Endothelial cell of umbilical vein (primary cell): ENCODE measurements at regions not wholly inside any gene's neighbourhood (a gene's known extent, or its start where the extent isn't known, plus 50 kb on each side); places are given as distances from the start of the nearest gene placed in this dataset.

Experiments used
- BruUV-seq: library from RNA; stranded (reverse); fragments of 400-500 nt; replicated peaks from 2 replicates; lab custom pipeline; 2021; lab: Mats Ljungman, UMichigan
- CTCF ChIA-PET: fragments of 300-600, 350-600 bp; sonication (Branson Sonifier 250); formaldehyde crosslinking; loops from one replicate; lab custom pipeline; 2021; ENCODE audit warnings: antibody characterized with exemption, inconsistent platforms; lab: Charles Lee
- POLR2A ChIA-PET: fragments of 300-600, 350-600 bp; sonication (Branson Sonifier 250); formaldehyde crosslinking; loops from one replicate; lab custom pipeline; 2021; ENCODE audit warnings: antibody characterized with exemption, inconsistent platforms; lab: Charles Lee
- DNase-seq: peaks from one replicate; pipeline ENCODE4 v3.0.0-alpha.2; 2011; ENCODE audit warnings: low read depth, low spot score
- FAIRE-seq: peaks from 2 replicates; lab custom pipeline; 2011; peaks lifted over from hg19 to GRCh38; lab: Jason Lieb, UNC
- H2AFZ ChIP-seq: 2 replicates; pipeline ENCODE4 v1.6.0; 2012; ENCODE audit warnings: low read depth, low read length, control low read depth, inconsistent platforms
- H3K27ac ChIP-seq: 2 replicates; pipeline ENCODE4 v1.5.1; 2011; ENCODE audit warnings: low read depth, mild to moderate bottlenecking, control low read depth, low read length, moderate library complexity; ENCODE audit not compliant: insufficient read depth
- H3K27me3 ChIP-seq, 2 experiments: 2 replicates each; pipeline versions ENCODE4 v1.6.0 to v1.6.1; 2011; ENCODE audit warnings: low read length in 2 of 2, mixed read lengths in 1 of 2; ENCODE audit not compliant: control insufficient read depth in 2 of 2, insufficient read depth in 2 of 2
- H3K36me3 ChIP-seq, 2 experiments: 2 replicates in 1 of 2; 3 replicates in 1 of 2; pipeline ENCODE4 v1.5.1; 2011; ENCODE audit warnings: low read length in 2 of 2, mild to moderate bottlenecking in 1 of 2, moderate library complexity in 1 of 2; ENCODE audit not compliant: control insufficient read depth in 2 of 2, insufficient read depth in 2 of 2; ENCODE audit errors: extremely low read depth in 1 of 2
- H3K4me1 ChIP-seq: 3 replicates; pipeline ENCODE4 v1.5.1; 2011; ENCODE audit warnings: mild to moderate bottlenecking, low read length; ENCODE audit not compliant: control insufficient read depth, insufficient read depth; ENCODE audit errors: extremely low read depth
- H3K4me2 ChIP-seq: 2 replicates; pipeline ENCODE4 v1.6.1; 2011; ENCODE audit warnings: low read length, control low read depth, mixed read lengths; ENCODE audit not compliant: insufficient read depth
- H3K4me3 ChIP-seq, 3 experiments: fragments of 200-600 bp in 1 of 3; sonication (generic), shearing (Covaris generic) in 1 of 3; replicated peaks in 1 of 3; 2 replicates each; pipeline ENCODE4 v1.5.1; 2011 to 2016; ENCODE audit warnings: control low read depth in 3 of 3, low read length in 3 of 3, mild to moderate bottlenecking in 2 of 3, inconsistent platforms in 1 of 3, low read depth in 1 of 3, moderate library complexity in 1 of 3; ENCODE audit not compliant: insufficient read depth in 1 of 3
- H3K79me2 ChIP-seq: 2 replicates; pipeline ENCODE4 v1.6.0; 2012; ENCODE audit warnings: low read length, inconsistent platforms; ENCODE audit not compliant: control insufficient read depth, insufficient read depth
- H3K9ac ChIP-seq: replicated peaks from 2 replicates; pipeline ENCODE3; 2011; ENCODE audit warnings: low read length, control low read depth; ENCODE audit not compliant: insufficient read depth; ENCODE audit errors: extremely low read depth
- H3K9me1 ChIP-seq: replicated peaks from 3 replicates; pipeline ENCODE4 v1.6.0; 2011; ENCODE audit warnings: mild to moderate bottlenecking, low read length; ENCODE audit not compliant: control insufficient read depth, insufficient read depth; ENCODE audit errors: extremely low read depth
- H3K9me3 ChIP-seq: replicated peaks from 2 replicates; pipeline ENCODE4 v1.5.1; 2012; ENCODE audit warnings: low read length, inconsistent platforms; ENCODE audit not compliant: control insufficient read depth, insufficient read depth
- H4K20me1 ChIP-seq: replicated peaks from 2 replicates; pipeline ENCODE3; 2011; ENCODE audit warnings: mild to moderate bottlenecking, low read length; ENCODE audit not compliant: control insufficient read depth, insufficient read depth; ENCODE audit errors: extremely low read depth
- EZH2 ChIP-seq: IDR thresholded peaks from 2 replicates; pipeline ENCODE4 v1.6.1; 2012; ENCODE audit warnings: borderline replicate concordance, low read depth, mild to moderate bottlenecking, moderate library complexity, low read length, inconsistent platforms; ENCODE audit not compliant: severe bottlenecking
- FOS ChIP-seq: IDR thresholded peaks from 2 replicates; pipeline ENCODE4 v1.6.1; 2011; ENCODE audit warnings: mild to moderate bottlenecking, low read length, moderate library complexity, borderline replicate concordance; ENCODE audit not compliant: insufficient read depth
- GATA2 ChIP-seq: IDR thresholded peaks from 2 replicates; pipeline ENCODE4 v1.7.0; 2011; ENCODE audit warnings: low read depth, mild to moderate bottlenecking, moderate library complexity, mixed read lengths, low read length; ENCODE audit not compliant: insufficient read length, insufficient read depth
- JUN ChIP-seq: IDR thresholded peaks from 2 replicates; pipeline ENCODE4 v1.6.1; 2011; ENCODE audit warnings: borderline replicate concordance, low read depth; ENCODE audit not compliant: insufficient read length, insufficient read depth
- MYC ChIP-seq: IDR thresholded peaks from one replicate; pipeline ENCODE4 v1.6.1; 2011; ENCODE audit warnings: mild to moderate bottlenecking, low read depth, low read length
- POLR2A ChIP-seq: IDR thresholded peaks from 2 replicates; pipeline ENCODE4 v1.6.1; 2012; ENCODE audit warnings: low read depth, mild to moderate bottlenecking, control low read depth, low read length
- POLR2AphosphoS5 ChIP-seq: IDR thresholded peaks from 2 replicates; pipeline ENCODE4 v1.6.1; 2012; ENCODE audit warnings: low read depth, mild to moderate bottlenecking, control low read depth, low read length, moderate library complexity; ENCODE audit not compliant: insufficient read depth
- dilution Hi-C: fragments of 300-500 bp; cut with MboI; formaldehyde crosslinking; loops from one replicate; pipeline ENCODE4 v1.15.0; 2019; ENCODE audit warnings: low sequenced_read_pairs; ENCODE audit not compliant: extremely low pct_ligation_motif_present
- intact Hi-C: fragments of 100-400 bp; cut with micrococcal nuclease; formaldehyde crosslinking; loops from one replicate; pipeline ENCODE4 v1.10.0; 2022
- TF ChIP-seq, protein P1 (sequence below): IDR thresholded peaks from 2 replicates; pipeline ENCODE4 v1.6.1; 2011; ENCODE audit not compliant: insufficient read depth, insufficient read length
- TF ChIP-seq, protein P2 (sequence below), 2 donors: IDR thresholded peaks; 1 replicate in 1 of 2; 2 replicates in 1 of 2; pipeline ENCODE4 v1.5.1; 2011; ENCODE audit warnings: low read length in 2 of 2, mild to moderate bottlenecking in 2 of 2, moderate library complexity in 2 of 2, control low read depth in 1 of 2, inconsistent platforms in 1 of 2, low read depth in 1 of 2; ENCODE audit not compliant: insufficient read depth in 1 of 2; ENCODE audit errors: extremely low read depth in 1 of 2

DNA sequence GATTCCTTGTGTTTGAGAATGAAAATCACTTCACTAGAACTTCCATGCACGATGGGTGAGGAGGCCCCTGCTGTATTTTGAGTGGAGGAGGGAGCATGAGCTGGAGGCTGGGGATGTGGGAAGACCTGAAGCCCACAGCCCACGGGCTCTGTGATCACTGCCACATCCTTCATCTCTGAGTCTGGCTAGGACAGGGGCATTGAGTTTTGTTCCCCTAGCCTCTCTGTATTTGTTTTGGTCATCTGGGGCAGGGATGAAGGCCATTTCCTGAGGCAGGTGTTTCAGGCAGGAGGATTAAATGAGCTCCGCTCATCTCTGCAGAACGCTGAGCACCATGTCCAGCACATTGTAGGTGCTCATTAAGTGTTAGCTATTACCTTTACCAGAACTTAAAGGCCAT, 293.6 kb downstream of the GLRX3 start:
- dilution Hi-C loops (no loop called here), intact Hi-C loops (no loop called here)
- Histone ChIP-seq H2AFZ (no peak overlapping the region), H3K9me3 (peaks cover 10% of the 10 kb centered on the region), H4K20me1 (no peaks in the 10 kb centered on the region), H3K79me2 (no peaks in the 10 kb centered on the region), H3K4me1 (no peaks in the 10 kb centered on the region), H3K4me3 (no peak overlapping the region), H3K27ac (no peak overlapping the region), H3K36me3 (no peaks in the 10 kb centered on the region), H3K9ac (no peak overlapping the region), H3K27me3 (no peaks in the 10 kb centered on the region), H3K4me2 (no peak overlapping the region), H3K9me1 (no peaks in the 10 kb centered on the region)
- no TSS peak for BruUV-seq
- DNase-seq, result no peak
- TF ChIP-seq MYC (no peak), GATA2 (no peak), EZH2 (no peak), JUN (no peak), FOS (no peak), POLR2A (no peak), POLR2AphosphoS5 (no peak)
- TF ChIP-seq, protein P1, sequence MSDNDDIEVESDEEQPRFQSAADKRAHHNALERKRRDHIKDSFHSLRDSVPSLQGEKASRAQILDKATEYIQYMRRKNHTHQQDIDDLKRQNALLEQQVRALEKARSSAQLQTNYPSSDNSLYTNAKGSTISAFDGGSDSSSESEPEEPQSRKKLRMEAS, result no peak
- TF ChIP-seq, protein P2, sequence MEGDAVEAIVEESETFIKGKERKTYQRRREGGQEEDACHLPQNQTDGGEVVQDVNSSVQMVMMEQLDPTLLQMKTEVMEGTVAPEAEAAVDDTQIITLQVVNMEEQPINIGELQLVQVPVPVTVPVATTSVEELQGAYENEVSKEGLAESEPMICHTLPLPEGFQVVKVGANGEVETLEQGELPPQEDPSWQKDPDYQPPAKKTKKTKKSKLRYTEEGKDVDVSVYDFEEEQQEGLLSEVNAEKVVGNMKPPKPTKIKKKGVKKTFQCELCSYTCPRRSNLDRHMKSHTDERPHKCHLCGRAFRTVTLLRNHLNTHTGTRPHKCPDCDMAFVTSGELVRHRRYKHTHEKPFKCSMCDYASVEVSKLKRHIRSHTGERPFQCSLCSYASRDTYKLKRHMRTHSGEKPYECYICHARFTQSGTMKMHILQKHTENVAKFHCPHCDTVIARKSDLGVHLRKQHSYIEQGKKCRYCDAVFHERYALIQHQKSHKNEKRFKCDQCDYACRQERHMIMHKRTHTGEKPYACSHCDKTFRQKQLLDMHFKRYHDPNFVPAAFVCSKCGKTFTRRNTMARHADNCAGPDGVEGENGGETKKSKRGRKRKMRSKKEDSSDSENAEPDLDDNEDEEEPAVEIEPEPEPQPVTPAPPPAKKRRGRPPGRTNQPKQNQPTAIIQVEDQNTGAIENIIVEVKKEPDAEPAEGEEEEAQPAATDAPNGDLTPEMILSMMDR (IDR thresholded peaks at IDR 0.05; ENCODE audit: extremely low read depth in 1 of 2, insufficient read depth in 1 of 2, low read depth in 1 of 2, low read length in 2 of 2), result no peak
- ChIA-PET POLR2A (no interaction called here), CTCF (no interaction called here)
- no peak for FAIRE-seq
